PFSK-1 (cell line): ENCODE measurements at regions not wholly inside any gene's neighbourhood (a gene's known extent, or its start where the extent isn't known, plus 50 kb on each side); places are given as distances from the start of the nearest gene placed in this dataset.

Experiments
- FOXP2 ChIP-seq: optimal IDR thresholded peaks from 2 replicates; pipeline ENCODE3; 2011; ENCODE audit warnings: borderline replicate concordance, control low read depth, inconsistent platforms; ENCODE audit not compliant: insufficient read depth; ENCODE audit errors: extremely low read length, extremely low read depth
- POLR2AphosphoS5 ChIP-seq: IDR thresholded peaks from 2 replicates; pipeline ENCODE4 v1.6.1; 2012; ENCODE audit warnings: low read depth, mild to moderate bottlenecking, control low read depth, low read length, moderate library complexity
- SIN3A ChIP-seq: IDR thresholded peaks from 2 replicates; pipeline ENCODE4 v1.6.1; 2012; ENCODE audit warnings: mild to moderate bottlenecking, low read length, moderate library complexity, borderline replicate concordance; ENCODE audit not compliant: insufficient read depth
- TAF1 ChIP-seq: IDR thresholded peaks from 2 replicates; pipeline ENCODE4 v1.6.1; 2012; ENCODE audit warnings: low read length, control low read depth, borderline replicate concordance; ENCODE audit not compliant: insufficient read depth
- TF ChIP-seq, protein P1 (sequence below), 2 experiments: IDR thresholded peaks; 2 replicates each; pipeline versions ENCODE4 v1.6.1 to v1.8.0; 2011 to 2012; ENCODE audit warnings: low read depth in 2 of 2, low read length in 2 of 2, control low read depth in 1 of 2, inconsistent platforms in 1 of 2, mild to moderate bottlenecking in 1 of 2, moderate library complexity in 1 of 2; ENCODE audit not compliant: insufficient read depth in 1 of 2

DNA sequence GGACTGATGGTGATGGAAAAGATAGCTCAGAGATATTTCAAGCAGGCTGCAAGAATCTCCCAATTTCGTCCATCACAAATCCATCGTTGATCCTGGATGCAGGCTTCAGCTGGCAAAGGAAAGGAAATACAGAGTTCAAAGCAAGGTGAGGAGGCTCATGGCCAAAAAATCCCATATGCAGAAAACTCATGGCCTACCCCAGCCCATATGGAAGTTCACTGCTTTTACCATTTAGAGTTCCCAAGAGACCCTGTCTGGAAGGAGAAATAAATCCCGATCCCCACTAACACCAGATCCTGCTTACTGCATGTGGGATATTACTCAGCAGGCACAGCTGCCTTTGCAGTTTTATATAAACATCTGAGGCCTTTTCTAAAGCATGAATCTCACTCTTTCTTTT, 412.9 kb upstream of the SPRY2 start:
- TF ChIP-seq TAF1 (no peak), SIN3A (no peak), POLR2AphosphoS5 (no peak), FOXP2 (no peak)
- TF ChIP-seq, protein P1, sequence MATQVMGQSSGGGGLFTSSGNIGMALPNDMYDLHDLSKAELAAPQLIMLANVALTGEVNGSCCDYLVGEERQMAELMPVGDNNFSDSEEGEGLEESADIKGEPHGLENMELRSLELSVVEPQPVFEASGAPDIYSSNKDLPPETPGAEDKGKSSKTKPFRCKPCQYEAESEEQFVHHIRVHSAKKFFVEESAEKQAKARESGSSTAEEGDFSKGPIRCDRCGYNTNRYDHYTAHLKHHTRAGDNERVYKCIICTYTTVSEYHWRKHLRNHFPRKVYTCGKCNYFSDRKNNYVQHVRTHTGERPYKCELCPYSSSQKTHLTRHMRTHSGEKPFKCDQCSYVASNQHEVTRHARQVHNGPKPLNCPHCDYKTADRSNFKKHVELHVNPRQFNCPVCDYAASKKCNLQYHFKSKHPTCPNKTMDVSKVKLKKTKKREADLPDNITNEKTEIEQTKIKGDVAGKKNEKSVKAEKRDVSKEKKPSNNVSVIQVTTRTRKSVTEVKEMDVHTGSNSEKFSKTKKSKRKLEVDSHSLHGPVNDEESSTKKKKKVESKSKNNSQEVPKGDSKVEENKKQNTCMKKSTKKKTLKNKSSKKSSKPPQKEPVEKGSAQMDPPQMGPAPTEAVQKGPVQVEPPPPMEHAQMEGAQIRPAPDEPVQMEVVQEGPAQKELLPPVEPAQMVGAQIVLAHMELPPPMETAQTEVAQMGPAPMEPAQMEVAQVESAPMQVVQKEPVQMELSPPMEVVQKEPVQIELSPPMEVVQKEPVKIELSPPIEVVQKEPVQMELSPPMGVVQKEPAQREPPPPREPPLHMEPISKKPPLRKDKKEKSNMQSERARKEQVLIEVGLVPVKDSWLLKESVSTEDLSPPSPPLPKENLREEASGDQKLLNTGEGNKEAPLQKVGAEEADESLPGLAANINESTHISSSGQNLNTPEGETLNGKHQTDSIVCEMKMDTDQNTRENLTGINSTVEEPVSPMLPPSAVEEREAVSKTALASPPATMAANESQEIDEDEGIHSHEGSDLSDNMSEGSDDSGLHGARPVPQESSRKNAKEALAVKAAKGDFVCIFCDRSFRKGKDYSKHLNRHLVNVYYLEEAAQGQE (IDR thresholded peaks at IDR 0.05; ENCODE audit: insufficient read depth in 1 of 2, low read depth in 2 of 2, low read length in 2 of 2): no peak

DNA sequence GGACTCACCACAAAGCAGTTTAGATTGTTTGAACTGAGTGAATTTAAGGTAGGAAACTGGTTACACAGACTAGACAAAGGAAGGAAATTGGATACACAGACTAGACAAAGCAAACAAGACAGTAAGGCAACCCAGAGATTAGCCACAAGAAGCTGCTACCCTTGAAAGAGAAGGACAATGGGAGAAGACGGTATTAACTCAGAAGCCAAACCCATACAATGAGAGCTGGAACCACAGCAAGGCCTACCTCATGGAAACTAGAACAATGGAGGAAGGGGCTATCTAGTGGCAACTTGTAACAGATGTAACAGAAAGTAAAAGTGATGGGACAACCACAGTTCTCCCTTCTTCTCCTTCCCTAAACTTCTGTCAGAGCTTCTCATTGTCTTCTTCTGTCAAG, 410.9 kb upstream of the SPRY2 start:
- no peak for TF ChIP-seq TAF1
- no peak for TF ChIP-seq POLR2AphosphoS5

DNA sequence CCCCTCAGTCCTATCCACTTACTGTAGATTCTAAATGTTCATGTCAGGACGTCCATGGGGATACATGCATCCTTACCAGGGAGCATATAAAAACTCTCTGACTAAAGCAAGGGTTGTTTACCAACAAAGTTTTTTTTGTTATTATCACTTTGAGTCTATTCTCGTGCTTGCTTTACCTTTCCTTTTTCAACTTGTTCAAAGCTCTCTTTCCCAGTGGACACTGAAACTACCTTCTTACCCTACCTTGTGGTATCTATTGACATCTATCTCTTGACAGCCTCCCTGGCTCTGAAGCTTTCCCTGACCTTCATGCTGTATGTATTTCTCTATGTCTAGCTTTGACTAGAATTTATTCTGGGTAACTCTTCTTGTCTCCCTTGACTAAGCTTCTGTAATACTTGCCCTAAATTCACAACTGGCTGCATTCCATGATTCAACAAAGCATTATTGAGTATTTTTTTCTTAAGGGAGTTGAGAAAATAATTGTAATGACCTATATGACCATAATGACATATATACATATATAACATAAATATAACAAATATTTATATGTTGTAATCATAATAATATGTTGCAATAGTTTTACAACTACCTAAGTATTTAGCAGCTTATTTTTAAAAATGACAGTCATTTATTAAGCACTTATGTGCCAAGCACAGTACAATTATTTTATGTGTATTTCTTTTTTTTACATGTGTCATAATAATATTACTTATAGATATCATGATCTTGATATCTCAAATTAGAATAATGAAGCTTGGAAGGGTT, 403.4 kb upstream of the SPRY2 start:
- no peak for TF ChIP-seq SIN3A
- no peak for TF ChIP-seq TAF1
- TF ChIP-seq FOXP2: no peak
- TF ChIP-seq, protein P1 (IDR thresholded peaks at IDR 0.05; ENCODE audit: insufficient read depth in 1 of 2, low read depth in 2 of 2, low read length in 2 of 2): no peak
- TF ChIP-seq POLR2AphosphoS5: no peak

DNA sequence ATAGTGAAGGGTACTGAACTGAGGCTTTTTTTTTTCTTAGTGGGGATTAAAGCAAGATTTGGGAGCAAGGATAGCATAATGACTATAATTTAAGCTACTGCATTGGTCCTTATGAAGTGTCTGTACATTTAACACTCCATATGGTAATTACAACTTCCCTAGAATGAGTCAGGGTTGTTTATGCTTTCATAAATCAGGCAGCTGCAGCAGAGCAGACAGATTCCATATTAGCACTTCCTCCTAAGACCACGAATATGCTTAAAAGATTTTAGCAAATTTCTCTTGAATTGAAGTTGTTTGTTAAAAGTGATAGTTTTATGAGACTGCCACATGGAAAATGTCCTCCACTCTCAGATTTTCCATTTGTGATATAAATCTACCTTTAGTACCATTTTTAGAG, 401.1 kb upstream of the SPRY2 start:
- TF ChIP-seq SIN3A (no peak), TAF1 (no peak), FOXP2 (no peak), POLR2AphosphoS5 (no peak)
- TF ChIP-seq, protein P1 (IDR thresholded peaks at IDR 0.05; ENCODE audit: insufficient read depth in 1 of 2, low read depth in 2 of 2, low read length in 2 of 2): no peak

DNA sequence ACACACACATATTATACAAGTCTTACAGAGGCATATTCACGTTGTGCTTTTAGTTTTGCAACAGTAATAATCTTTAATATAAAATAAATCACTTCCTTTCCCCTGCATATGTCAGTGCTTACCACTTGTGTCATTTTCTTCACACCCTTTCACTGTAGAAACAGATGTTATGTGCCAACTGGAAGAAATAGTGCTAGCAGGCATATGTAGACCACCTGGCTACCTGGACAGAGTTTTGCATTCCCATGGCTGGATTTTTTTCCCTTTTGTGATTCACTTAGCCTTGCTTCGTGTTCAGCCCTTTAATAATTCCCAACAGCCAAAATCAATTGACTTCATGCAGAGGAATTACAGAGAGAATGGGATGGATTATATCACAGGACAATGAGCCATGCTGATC, 399.1 kb upstream of the SPRY2 start:
- TF ChIP-seq POLR2AphosphoS5: no peak
- TF ChIP-seq, protein P1 (IDR thresholded peaks at IDR 0.05; ENCODE audit: insufficient read depth in 1 of 2, low read depth in 2 of 2, low read length in 2 of 2): no peak
